Medulla oblongata (tissue), 1 donor: ENCODE measurements at regions not wholly inside any gene's neighbourhood (a gene's known extent, or its start where the extent isn't known, plus 50 kb on each side); places are given as distances from the start of the nearest gene placed in this dataset.
"Not testable (repeated sequence)": the region's sequence is repeated elsewhere in the genome, so short reads cannot be mapped to it uniquely, and the experiment has no call there.

Experiments
- DNase-seq: peaks from one replicate; pipeline ENCODE4 v3.0.0-alpha.2; 2015; ENCODE audit errors: extremely low spot score

GRCh38 chr5:68067976-68068603 is 147.5 kb upstream of the PIK3R1 start:
- DNase-seq, result no peak

- DNase-seq, result no peak
Observed at GRCh38 chr5:68067291-68067690, 148.3 kb upstream of the PIK3R1 start.

GRCh38 chr5:68066277-68066955 is 149.1 kb upstream of the PIK3R1 start:
- DNase-seq, result no peak

- not testable (repeated sequence) for DNase-seq
Observed at GRCh38 chr5:68065321-68065720, 150.2 kb upstream of the PIK3R1 start.

- no peak for DNase-seq
Observed at GRCh38 chr5:68060382-68060781, 155.2 kb upstream of the PIK3R1 start.

GRCh38 chr5:68057191-68057590 is 158.4 kb upstream of the PIK3R1 start:
- no peak for DNase-seq

- DNase-seq, result no peak
Observed at GRCh38 chr5:68055686-68056085, 159.9 kb upstream of the PIK3R1 start.

GRCh38 chr5:68054638-68055037 is 160.9 kb upstream of the PIK3R1 start:
- DNase-seq, result no peak

GRCh38 chr5:68053202-68053601 is 162.4 kb upstream of the PIK3R1 start:
- no peak for DNase-seq

- no peak for DNase-seq
Observed at GRCh38 chr5:68049053-68049713, 166.4 kb upstream of the PIK3R1 start.

GRCh38 chr5:68048516-68048915 is 167.0 kb upstream of the PIK3R1 start:
- DNase-seq, result no peak

- not testable (repeated sequence) for DNase-seq
Observed at GRCh38 chr5:68048054-68048453, 167.5 kb upstream of the PIK3R1 start.

GRCh38 chr5:68047035-68047434 is 168.5 kb upstream of the PIK3R1 start:
- DNase-seq, result no peak

- no peak for DNase-seq
Observed at GRCh38 chr5:68046445-68046844, 169.1 kb upstream of the PIK3R1 start.

- peak; percentile 51 for DNase-seq
Observed at GRCh38 chr5:68041293-68041692, 174.3 kb upstream of the PIK3R1 start.

GRCh38 chr5:68037546-68037945 is 178.0 kb upstream of the PIK3R1 start:
- no peak for DNase-seq

- peak; percentile 16 for DNase-seq
Observed at GRCh38 chr5:68033961-68034571, 181.5 kb upstream of the PIK3R1 start.

- no peak for DNase-seq
Observed at GRCh38 chr5:68033029-68033428, 182.5 kb upstream of the PIK3R1 start.

GRCh38 chr5:68032216-68032762 is 183.3 kb upstream of the PIK3R1 start:
- no peak for DNase-seq

GRCh38 chr5:68028131-68028727 is 187.3 kb upstream of the PIK3R1 start:
- no peak for DNase-seq

- no peak for DNase-seq
Observed at GRCh38 chr5:68027519-68027918, 188.0 kb upstream of the PIK3R1 start.
